HG03196 (cell line): ENCODE measurements at regions not wholly inside any gene's neighbourhood (a gene's known extent, or its start where the extent isn't known, plus 50 kb on each side); places are given as distances from the start of the nearest gene placed in this dataset.

ENCODE experiments used
- ATAC-seq: cut with Tn5 transposase; IDR thresholded peaks from one replicate; pipeline ENCODE4 v1.9.1; 2021; ENCODE audit not compliant: unreplicated experiment

- no peak for ATAC-seq
Observed at GRCh38 chr3:68468695-68469375, 463.5 kb downstream of the TAFA4 start.

- ATAC-seq: no peak
Observed at GRCh38 chr3:68467465-68467864, 464.9 kb downstream of the TAFA4 start.

GRCh38 chr3:68458581-68458980 is 473.8 kb downstream of the TAFA4 start:
- no peak for ATAC-seq

GRCh38 chr3:68448510-68449383 is 483.6 kb downstream of the TAFA4 start:
- no peak for ATAC-seq

GRCh38 chr3:68447885-68448284 is 484.5 kb downstream of the TAFA4 start:
- ATAC-seq: no peak

- ATAC-seq: no peak
Observed at GRCh38 chr3:68441054-68441453, 491.3 kb downstream of the TAFA4 start.

GRCh38 chr3:68436619-68437401 is 495.5 kb downstream of the TAFA4 start:
- no peak for ATAC-seq

- ATAC-seq: no peak
Observed at GRCh38 chr3:68428495-68428894, 503.9 kb downstream of the TAFA4 start.

- no peak for ATAC-seq
Observed at GRCh38 chr3:68424796-68425460, 507.4 kb downstream of the TAFA4 start.

GRCh38 chr3:68408626-68409025 is 523.7 kb downstream of the TAFA4 start:
- no peak for ATAC-seq

- no peak for ATAC-seq
Observed at GRCh38 chr3:68403741-68404140, 528.6 kb downstream of the TAFA4 start.

GRCh38 chr3:68402235-68402918 is 530.0 kb downstream of the TAFA4 start:
- no peak for ATAC-seq

GRCh38 chr3:68378631-68379030 is 553.7 kb downstream of the TAFA4 start:
- no peak for ATAC-seq

- no peak for ATAC-seq
Observed at GRCh38 chr3:68373727-68374126, 558.6 kb downstream of the TAFA4 start.

- ATAC-seq: no peak
Observed at GRCh38 chr3:68363796-68364195, 568.6 kb downstream of the TAFA4 start.

GRCh38 chr3:68360492-68360891 is 571.9 kb downstream of the TAFA4 start:
- ATAC-seq: no peak

- no peak for ATAC-seq
Observed at GRCh38 chr3:68345781-68346180, 586.6 kb downstream of the TAFA4 start.

- ATAC-seq: no peak
Observed at GRCh38 chr3:68342426-68342825, 589.9 kb downstream of the TAFA4 start.

GRCh38 chr3:68336042-68336441 is 596.3 kb downstream of the TAFA4 start:
- ATAC-seq: no peak

GRCh38 chr3:68334367-68334986 is 597.9 kb downstream of the TAFA4 start:
- ATAC-seq: no peak
